DMS153 treated with DMSO at 0.1 percent for 48 hours (cell line): ENCODE measurements at regions not wholly inside any gene's neighbourhood (a gene's known extent, or its start where the extent isn't known, plus 50 kb on each side); places are given as distances from the start of the nearest gene placed in this dataset.

Source experiments
- DNase-seq: peaks from one replicate; lab custom pipeline; 2025; ENCODE audit not compliant: unreplicated experiment; lab: John Stamatoyannopoulos, UW

DNA sequence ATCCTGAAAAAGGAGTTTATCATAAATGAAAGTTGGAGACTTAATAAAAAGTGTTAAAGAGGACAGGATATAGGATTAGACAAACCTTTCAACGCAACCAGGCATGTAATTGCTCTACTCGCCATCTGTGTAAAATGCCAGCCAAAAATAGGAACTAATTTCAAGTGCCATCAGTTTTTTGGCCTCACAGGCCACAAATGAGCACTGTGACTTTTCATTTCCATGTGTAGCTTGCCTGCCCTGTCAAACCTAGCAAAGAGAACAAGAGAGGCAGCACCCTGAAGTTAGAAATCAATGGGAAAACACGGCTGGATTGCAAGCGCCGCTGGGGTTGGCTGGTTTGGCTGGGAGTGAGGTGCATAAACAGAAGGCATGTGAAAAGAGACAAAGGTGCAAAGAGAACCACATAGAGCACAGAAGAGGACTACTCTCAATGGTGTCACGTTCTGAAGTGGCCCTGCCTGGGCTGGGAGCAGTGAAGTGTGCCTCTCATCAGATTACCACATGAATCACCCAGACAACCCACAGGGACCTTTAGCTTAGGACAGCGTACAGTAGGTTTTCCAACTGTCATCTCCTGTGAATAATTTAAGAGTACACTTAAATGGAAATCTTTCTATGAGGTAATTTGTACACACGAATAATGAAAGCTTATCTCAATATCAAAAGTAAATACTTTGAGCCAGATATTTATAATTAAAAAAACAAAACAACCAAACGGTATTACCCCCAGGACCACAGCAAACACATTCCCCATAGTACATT lies 78.0 kb upstream of the NHSL1 start:
- peak; percentile 95 for DNase-seq

DNA sequence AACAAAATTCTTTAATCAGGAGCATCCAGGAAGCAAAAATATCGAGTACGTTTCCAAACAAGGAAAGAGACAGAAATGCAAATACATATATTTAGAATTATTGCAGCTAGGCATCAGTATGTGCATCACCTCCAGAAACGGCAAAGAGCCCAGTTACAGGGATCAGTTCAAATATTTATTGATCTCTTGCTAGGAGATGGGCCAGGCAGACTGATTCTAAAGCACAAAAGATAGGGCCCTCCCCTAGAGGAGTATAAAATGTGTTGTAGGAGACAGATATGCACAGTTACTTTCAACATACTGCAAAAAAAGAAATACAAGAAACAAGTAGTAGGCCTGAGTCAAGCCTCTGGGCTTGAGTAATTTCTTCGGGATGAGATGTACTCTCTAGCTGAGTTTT lies 80.7 kb upstream of the NHSL1 start:
- DNase-seq, result no peak

DNA sequence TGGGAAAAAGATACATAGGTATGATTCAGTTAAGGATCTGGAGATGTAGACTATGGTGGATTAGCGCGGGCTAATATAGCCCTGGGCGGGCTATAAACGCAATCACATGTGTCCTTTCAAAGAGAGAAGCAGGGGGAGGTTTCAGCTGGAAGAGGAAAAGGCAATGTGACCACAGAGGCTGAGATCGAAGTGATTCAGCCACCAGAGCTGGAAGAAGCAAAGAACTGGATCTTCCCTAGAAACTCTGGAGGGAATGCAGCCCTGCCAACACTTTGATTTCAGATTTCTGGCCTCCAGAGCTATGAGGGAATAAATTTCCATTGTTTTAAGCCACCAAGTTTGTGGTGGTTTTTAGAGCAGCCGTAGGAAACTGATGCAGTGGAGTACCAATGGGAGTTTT lies 81.5 kb upstream of the NHSL1 start:
- no peak for DNase-seq

DNA sequence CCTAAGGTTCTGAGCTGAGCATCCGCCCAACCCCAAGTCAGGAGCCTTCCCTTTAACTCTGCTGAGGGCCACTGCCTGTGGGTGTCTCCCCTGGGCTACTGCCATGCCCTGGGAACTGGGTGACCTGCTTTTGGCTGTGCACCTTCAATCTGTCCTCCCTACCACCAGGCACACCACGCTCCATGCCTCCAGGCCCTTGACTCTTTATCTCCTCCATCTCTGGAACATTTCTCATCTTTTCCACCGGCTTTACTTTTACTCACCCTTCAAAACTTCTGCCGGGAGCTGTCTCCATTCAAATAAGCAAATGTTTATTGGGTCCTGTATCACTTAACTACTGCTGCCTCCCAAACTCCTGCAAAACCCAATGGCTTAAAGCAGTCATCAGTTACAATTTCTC lies 83.3 kb upstream of the NHSL1 start:
- no peak for DNase-seq

DNA sequence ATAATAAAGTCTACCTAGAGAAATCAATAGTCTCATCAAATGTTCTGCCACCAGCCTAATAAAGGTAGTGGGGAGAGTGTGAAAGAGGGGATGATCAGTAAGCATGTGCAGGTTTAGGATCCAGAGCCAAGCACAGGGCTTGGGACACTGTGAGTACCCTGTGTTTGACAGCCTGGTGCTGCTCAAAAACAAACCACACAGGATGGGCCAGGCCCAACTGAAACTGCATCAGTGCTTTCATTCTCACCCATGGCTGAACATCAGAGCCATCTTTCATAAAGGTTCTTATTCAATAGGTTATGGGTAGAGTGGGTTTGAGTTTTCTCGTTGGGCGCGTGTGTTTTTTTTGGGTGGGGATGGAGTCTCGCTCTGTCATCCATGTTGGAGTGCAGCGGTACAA lies 87.3 kb upstream of the NHSL1 start:
- DNase-seq, result no peak

DNA sequence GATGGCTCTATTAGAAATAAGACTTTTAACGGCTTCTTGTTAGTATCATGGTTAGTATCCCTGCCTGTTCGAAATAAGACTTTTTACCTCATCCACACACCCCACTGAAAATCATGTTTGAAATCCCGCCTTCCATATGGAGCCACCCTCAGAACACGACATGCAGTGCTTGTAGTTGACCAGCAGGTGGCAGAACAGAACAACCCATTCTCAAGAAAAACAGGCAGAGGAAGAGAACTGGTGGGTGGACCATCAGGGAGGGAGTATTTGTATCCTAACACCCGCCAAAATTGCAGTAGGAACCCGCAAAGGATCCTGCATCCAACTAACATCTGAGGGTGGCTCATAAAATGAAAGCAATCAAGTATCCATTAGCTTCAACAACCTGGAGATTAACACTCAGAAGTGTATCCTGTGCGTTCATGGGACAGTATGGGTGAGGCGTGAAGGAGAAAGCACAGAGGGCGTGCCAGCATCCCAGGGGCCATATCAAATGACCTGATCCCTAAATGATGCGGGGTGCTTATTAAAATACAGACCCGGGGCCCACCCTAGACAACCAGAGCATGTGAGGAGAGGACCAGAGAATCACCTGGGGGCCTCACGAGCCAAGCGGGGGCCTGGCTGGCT lies 89.6 kb upstream of the NHSL1 start:
- DNase-seq, result peak; percentile 73

DNA sequence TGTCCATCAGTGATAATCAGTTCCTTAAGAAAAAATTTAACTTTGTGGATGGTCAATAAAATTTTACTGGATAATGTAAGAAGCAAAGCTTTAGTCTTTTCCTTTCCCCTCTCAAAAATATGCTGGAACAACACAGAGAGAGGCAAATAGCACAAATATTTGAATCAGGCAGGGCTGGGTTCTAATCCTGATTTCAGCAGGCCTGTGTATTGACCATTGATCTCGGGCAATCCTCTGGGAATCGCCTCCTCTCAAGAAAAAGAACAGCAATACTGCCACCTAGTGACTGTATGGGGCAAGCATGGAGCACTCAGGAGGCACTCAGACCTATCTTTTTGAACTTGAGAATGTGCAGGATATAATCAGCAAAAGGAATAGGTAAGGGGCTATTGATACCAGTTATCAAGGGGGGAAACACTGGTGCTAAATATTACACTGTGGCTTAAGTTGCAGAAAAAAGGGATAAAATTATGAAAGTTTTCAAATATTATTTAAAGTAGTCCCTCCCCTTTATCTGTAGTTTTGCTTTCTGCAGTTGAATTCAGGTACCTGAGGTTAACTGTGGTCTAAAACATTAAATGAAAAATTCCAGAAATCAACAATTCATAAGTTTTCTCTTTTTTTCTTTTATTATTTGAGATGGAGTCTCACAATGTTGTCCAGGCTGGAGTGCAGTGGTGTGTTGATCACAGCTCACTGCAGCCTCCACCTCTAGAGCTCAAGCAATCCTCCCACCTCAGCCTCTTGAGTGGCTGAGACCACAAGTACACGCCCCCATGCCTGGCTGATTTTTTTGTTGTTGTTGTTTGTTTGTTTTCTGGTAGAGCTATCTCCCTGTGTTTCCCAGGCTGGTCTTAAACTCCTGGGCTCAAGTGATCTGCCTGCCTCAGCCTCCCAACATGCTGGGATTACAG lies 91.8 kb upstream of the NHSL1 start:
- DNase-seq, result peak; percentile 72

DNA sequence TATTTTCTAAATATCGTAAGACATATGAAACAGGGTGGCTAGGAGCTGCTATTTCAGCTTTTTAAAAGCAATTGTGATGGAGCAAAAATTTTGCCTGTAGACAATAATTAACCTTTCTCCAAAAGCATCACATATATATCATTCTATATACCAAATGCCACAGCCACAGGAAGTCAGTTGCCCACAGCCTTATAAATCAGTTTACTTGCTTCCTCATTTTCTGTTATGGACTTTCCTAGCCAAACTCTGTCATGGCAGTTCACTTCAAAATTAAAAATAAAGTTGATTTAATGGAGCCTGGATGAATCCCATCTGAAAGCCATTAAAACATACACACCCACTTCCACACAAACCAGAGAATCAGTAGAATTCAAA lies 93.4 kb upstream of the NHSL1 start:
- no peak for DNase-seq

DNA sequence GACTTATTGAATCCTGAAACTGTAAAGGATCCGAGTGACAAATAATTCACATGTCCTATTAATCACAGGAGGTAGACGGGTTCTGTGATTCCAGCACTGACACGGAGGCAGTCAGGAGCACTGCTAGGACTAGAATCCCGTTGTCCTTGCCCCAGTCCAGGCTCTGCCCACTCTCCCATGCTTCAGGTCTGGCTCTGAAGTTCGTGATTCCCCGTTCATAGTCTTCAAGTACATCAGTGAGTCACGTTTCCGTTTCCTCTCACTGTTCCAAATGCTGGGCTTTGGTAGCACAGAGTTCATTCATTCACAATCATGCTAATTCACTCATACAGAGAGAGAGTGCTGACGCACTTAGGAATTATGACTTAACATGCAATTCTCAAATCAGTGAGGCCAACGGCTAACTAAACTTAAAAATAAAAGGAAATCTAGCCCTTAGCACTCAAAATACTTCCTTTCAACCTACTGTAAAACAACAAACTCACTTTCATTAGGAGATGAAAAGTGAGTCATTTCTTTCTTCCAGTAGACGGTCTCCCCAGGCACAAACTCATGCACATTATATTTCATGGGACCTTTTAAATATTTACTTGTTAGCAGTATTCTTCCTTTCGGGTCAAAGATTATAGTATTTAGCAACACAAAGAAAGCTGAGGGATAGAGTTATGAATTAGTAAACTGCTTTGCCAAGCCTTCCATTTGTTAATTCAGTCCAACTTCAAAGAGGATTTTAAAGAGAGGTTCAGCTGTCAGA lies 94.0 kb upstream of the NHSL1 start:
- DNase-seq, result no peak

DNA sequence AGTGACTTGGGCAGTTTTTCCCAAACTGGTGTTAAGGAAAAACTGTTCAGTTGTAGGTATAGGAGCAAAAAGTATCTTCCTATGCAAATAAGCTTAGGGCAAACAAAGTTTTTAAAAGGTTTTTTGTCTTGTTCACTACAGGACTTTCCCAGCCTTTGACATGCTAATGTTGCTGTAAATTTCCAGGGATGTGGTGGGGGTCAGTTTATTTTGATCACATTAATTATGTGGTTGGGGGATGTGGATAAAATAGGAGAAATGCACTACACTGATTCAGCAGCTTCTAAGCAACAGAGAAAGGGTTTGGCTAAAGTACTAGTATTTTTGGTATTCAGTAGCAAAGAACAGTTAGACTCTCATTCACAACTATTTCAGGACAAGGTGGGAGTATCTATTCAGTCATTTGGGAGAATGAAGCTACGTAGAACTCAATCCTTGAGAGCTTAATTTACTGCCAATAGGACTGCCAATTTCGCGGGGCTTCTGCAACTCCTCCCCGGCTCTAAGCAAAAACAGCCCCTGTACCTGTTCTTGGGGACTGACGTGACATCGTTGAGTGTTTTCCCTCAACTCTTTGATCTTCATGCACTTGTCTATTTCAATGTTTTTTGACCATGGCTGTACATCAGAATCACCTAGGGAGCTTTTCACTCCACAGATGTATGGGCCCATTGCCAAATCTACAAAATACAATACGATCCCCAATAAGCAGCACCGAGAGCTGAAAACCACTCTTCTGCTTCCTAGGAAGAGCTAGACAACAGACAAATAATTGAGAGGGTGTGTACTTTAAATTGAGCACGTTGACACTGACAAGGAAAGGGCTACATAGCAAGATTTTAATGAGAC lies 94.8 kb upstream of the NHSL1 start:
- no peak for DNase-seq

DNA sequence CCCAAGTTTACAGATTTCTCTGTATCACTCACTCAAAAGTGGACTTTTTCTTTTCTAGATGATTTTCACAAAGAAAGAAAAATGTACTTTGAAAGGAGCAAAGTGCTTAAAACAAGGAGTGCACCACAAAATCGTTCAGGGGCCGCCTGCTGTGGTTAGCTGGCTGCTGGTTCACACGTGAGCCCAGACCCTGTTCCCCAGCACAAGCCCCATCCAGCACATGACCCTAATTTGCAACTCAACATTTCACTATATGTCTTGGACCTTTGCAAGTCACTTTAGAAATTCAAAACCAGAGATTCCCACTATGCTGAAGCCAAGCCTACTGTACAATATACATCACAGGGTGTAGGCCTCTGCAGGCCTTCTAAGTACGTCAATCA lies 95.5 kb upstream of the NHSL1 start:
- no peak for DNase-seq

DNA sequence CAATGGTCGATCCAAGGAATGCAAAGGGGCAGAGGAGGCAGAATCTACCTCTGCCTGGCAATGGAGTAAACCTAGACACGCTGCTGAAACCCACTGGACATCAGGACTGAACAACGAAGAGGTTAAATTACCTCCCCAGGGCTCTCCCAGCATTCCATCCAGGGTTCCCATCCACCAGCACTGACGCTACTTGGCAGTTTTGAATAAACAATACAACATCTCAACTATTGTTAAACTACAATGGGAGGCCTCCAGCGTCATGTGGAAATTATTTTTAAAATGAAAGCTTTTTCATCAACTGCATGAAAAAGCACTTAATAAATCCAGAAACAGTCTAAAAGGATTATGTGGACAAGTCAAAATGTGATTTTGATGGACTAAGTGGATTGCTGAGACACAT lies 96.8 kb upstream of the NHSL1 start:
- no peak for DNase-seq

DNA sequence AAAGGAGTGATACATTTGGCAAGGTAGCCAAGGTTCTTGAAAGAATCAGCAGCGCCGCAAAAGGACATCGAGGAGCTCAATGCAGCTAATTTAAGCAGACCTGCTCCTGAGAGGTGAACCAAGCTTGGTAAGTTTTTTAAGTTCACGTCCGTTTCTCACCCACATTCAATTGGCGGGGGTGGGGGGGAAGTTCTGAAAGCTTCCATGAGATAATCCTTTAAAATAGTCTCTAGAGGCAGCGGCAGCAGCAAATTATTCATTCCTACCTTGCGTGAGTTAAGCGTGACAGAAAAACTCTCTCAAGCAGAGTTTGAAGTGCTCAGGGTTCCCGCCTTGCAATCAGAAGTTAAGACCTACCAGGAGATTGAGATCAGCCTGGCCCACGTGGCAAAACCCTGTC lies 97.3 kb upstream of the NHSL1 start:
- DNase-seq, result no peak

DNA sequence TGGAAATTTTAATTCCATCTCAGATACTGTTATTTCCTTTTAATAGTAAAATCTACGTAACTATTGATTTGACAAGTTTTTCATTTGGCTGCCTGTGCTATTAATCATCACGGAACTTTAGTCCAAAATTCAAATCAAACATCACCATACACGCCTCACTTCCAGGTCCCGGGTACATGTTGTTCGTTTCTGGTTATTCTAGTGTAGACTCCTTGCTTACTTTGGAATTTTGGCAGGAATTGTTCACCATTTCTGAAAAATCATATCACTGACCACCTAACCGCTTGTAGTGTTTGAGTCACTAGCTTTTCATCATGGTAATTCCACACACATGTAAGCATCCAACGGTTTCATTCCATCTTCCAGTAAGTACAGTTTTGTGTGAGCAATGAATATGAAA lies 98.0 kb upstream of the NHSL1 start:
- DNase-seq, result no peak

DNA sequence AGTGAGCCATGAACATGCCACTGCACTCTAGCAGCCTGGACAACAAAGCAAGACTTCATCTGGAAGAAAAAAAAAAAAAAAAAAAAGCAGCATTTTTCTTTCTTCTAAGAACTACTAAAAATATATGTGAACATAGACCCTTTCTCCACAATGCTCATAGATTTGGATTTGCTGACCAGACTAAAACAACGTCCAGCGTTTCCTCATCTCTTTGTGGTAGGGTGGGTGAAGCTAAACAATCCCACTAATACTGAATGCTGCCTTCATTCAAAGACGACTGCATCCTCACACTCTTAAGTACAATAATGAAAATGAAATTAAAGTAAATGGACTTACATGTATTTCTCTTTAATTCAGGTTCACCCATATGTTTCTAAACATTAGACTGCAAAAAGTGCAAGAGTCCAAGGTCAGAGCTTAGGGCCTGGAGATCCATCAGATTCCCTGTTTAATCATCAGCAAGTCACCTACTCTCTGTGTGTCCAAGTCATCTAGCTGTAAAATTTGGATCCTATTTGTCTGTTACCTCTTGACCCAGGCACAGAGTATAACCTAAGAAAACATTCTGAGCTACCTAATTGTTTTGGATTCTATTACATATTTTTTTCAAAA lies 99.4 kb upstream of the NHSL1 start:
- no peak for DNase-seq

DNA sequence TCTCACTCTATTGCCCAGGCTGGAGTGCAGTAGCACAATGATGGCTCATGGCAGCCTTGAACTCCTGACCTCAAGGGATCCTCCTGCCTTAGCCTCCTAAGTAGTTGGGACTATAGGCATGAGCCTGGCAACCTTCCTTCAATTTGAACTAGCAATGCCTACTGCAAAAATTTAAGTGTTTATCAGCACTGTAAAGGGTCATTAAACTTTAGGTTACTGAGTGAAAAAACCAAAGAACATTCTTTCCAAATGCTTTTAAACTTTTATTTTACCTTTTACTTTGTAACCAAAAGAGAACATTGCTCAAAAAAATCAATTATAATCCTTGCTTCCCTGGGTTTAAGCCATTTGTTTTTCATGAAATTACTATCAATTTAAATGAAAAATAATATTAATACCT lies 101.0 kb upstream of the NHSL1 start:
- no peak for DNase-seq

DNA sequence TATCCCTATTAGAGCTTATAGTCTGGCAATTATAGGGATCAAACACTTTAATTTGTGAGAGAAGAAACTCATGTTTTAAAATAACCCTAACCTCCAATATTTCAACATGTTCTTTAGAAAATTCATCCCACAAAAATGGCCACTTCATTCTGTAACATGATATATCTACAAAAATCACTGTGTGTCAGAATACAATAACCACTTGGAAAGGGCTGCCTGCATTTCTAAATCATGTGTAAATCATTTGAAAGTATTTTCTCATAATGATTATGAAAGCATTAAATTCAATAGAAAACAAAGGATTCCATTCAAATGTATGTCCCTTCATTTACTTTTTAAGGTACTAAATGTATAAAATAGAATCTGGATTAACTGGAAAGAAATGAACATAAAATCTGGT lies 101.4 kb upstream of the NHSL1 start:
- DNase-seq, result no peak

DNA sequence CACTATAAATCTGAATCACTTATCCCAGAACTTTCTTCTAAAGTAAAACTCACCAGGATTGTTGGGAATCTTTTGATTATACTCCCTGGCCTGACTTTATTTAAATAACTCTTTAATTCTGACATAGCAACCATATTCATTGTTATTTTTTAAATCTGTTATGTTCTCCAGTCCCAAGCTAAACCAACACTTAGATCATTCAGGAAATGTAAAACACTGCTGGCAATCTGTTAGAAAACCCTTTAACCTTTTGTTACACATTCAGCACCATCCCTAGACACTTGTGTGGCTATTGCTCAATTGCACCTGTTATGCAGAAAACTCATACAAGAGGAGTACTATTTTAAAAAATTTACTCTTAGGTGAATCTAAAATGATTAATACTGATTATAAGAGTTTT lies 101.8 kb upstream of the NHSL1 start:
- no peak for DNase-seq

DNA sequence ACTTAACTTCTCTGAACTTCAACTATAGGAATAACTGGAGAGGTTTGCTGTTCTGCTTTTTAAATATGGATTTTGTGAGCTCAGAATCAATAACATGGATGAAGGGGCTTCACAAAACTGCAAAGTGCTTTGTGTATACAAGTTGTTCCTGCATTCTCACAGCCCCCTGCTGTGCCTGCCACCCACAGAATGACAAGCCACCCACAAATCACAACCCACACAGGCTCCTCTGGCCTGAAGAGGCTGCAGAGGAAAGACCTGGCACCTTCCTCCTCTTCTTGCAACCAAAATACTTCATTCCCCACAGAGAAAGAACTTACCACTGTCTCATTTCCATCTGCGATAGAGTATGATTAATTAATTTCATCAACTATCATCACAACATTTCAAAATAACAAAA lies 106.7 kb upstream of the NHSL1 start:
- no peak for DNase-seq
